ENCODE measurements at regions not wholly inside any gene's neighbourhood (a gene's known extent, or its start where the extent isn't known, plus 50 kb on each side); places are given as distances from the start of the nearest gene placed in this dataset.

DNA sequence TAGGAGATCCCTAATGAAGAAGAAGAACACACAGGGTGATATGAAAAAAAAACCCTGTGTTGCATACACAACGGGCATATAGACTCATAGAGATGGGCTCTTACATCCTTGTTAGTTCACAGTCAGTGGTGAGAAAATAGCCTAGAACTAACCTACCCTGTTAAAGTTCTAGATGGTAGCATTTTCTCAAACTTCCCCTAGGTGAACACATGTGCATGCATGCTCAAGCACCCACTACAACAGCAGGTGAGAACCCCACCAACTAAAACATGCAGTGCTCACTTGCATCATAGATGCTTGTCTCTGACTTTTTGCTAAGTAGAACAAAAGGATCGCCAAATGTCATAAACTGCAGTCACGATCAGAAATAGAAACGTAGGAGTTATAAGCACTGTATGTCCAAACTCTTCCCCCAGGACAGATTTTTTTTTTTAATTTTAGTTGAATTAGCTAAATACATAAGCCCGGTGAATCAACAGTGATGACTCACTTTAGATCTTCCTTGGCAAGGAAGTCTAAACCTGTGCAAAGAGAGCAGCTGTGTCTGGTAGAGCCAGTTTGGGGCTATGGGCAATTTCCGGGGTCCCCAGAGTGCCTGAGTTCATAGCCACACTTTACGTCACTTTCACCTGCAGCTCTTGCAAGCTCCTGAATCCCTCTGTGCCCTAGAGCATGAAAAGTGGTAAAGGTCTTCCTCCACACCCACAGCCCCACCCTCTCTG is 96.2 kb upstream of the SEMA6D start:
- TF ChIP-seq EZH2 (IDR thresholded peaks at IDR 0.05; ENCODE audit: borderline replicate concordance, low read length): no peak
- TF ChIP-seq, protein P1, sequence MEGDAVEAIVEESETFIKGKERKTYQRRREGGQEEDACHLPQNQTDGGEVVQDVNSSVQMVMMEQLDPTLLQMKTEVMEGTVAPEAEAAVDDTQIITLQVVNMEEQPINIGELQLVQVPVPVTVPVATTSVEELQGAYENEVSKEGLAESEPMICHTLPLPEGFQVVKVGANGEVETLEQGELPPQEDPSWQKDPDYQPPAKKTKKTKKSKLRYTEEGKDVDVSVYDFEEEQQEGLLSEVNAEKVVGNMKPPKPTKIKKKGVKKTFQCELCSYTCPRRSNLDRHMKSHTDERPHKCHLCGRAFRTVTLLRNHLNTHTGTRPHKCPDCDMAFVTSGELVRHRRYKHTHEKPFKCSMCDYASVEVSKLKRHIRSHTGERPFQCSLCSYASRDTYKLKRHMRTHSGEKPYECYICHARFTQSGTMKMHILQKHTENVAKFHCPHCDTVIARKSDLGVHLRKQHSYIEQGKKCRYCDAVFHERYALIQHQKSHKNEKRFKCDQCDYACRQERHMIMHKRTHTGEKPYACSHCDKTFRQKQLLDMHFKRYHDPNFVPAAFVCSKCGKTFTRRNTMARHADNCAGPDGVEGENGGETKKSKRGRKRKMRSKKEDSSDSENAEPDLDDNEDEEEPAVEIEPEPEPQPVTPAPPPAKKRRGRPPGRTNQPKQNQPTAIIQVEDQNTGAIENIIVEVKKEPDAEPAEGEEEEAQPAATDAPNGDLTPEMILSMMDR (IDR thresholded peaks at IDR 0.05; ENCODE audit: low read length): no peak
